Neuronal stem cell (in vitro differentiated cells): ENCODE measurements at regions not wholly inside any gene's neighbourhood (a gene's known extent, or its start where the extent isn't known, plus 50 kb on each side); places are given as distances from the start of the nearest gene placed in this dataset.

Experiments used
- DNase-seq: peaks from one replicate; pipeline ENCODE4 v3.0.0-alpha.2; 2013; ENCODE audit warnings: low spot score
- H2AFZ ChIP-seq: one replicate; pipeline ENCODE4 v1.6.1; 2013; ENCODE audit warnings: mild to moderate bottlenecking, low read length, inconsistent platforms
- H2AK5ac ChIP-seq: 2 replicates; pipeline ENCODE4 v1.6.1; 2013; ENCODE audit warnings: low read depth, mild to moderate bottlenecking, inconsistent platforms, low read length, moderate library complexity, mixed read lengths
- H2BK120ac ChIP-seq: 2 replicates; pipeline ENCODE4 v1.6.1; 2013; ENCODE audit warnings: low read depth, mild to moderate bottlenecking, inconsistent platforms, low read length, moderate library complexity, mixed read lengths
- H2BK12ac ChIP-seq: one replicate; pipeline ENCODE4 v1.6.1; 2013; ENCODE audit warnings: low read length, inconsistent platforms
- H2BK15ac ChIP-seq: 2 replicates; pipeline ENCODE4 v1.6.1; 2013; ENCODE audit warnings: mild to moderate bottlenecking, low read length, inconsistent platforms, mixed read lengths
- H2BK5ac ChIP-seq: one replicate; pipeline ENCODE4 v1.6.1; 2013; ENCODE audit warnings: inconsistent platforms, mild to moderate bottlenecking, low read length, moderate library complexity
- H3K14ac ChIP-seq: one replicate; pipeline ENCODE4 v1.6.1; 2013; ENCODE audit warnings: low read length, inconsistent platforms
- H3K18ac ChIP-seq: 2 replicates; pipeline ENCODE4 v1.6.1; 2013; ENCODE audit warnings: low read length, inconsistent platforms
- H3K23ac ChIP-seq: 2 replicates; pipeline ENCODE4 v1.6.1; 2013; ENCODE audit warnings: low read depth, mild to moderate bottlenecking, mixed read lengths, low read length, inconsistent platforms; ENCODE audit not compliant: poor library complexity
- H3K27ac ChIP-seq: replicated peaks from 3 replicates; pipeline ENCODE4 v1.5.1; 2013; ENCODE audit warnings: low read length, inconsistent platforms
- H3K27me3 ChIP-seq, 3 experiments: 2 replicates each; pipeline ENCODE4 v1.6.1; 2013; ENCODE audit warnings: low read length in 3 of 3, mild to moderate bottlenecking in 2 of 3, inconsistent platforms in 1 of 3, low read depth in 1 of 3, mixed read lengths in 1 of 3, moderate library complexity in 1 of 3; ENCODE audit not compliant: control insufficient read depth in 3 of 3, insufficient read depth in 3 of 3
- H3K36me3 ChIP-seq, 2 donors: replicated peaks in 1 of 2; 2 replicates each; pipeline ENCODE4 v1.6.1; 2013; ENCODE audit warnings: low read length in 2 of 2; ENCODE audit not compliant: control insufficient read depth in 2 of 2, insufficient read depth in 2 of 2
- H3K4ac ChIP-seq: 2 replicates; pipeline ENCODE4 v1.6.1; 2013; ENCODE audit warnings: inconsistent platforms, mild to moderate bottlenecking, low read length, moderate library complexity
- H3K4me1 ChIP-seq, 2 donors: 1 replicate in 1 of 2; 2 replicates in 1 of 2; pipeline ENCODE4 v1.6.1; 2013; ENCODE audit warnings: low read length in 2 of 2, low read depth in 1 of 2; ENCODE audit not compliant: control insufficient read depth in 2 of 2, insufficient read depth in 1 of 2
- H3K4me2 ChIP-seq: one replicate; pipeline ENCODE4 v1.6.1; 2013; ENCODE audit warnings: mild to moderate bottlenecking, low read length, inconsistent platforms; ENCODE audit not compliant: insufficient read depth, poor library complexity, severe bottlenecking
- H3K4me3 ChIP-seq, 2 donors: 2 replicates each; pipeline ENCODE4 v1.5.1; 2013; ENCODE audit warnings: low read length in 2 of 2, mild to moderate bottlenecking in 2 of 2, inconsistent platforms in 1 of 2, moderate library complexity in 1 of 2
- H3K79me1 ChIP-seq: one replicate; pipeline ENCODE4 v1.6.1; 2013; ENCODE audit warnings: low read depth, mild to moderate bottlenecking, inconsistent platforms, low read length, moderate library complexity
- H3K9ac ChIP-seq: one replicate; pipeline ENCODE4 v1.6.1; 2013; ENCODE audit warnings: mild to moderate bottlenecking, low read depth, low read length, inconsistent platforms; ENCODE audit not compliant: poor library complexity
- H3K9me3 ChIP-seq, 2 donors: replicated peaks in 1 of 2; 2 replicates each; pipeline versions ENCODE3 to v1.6.1; 2013; ENCODE audit warnings: low read length in 2 of 2, mild to moderate bottlenecking in 2 of 2, inconsistent platforms in 1 of 2, low read depth in 1 of 2, mixed read lengths in 1 of 2, moderate library complexity in 1 of 2; ENCODE audit not compliant: control insufficient read depth in 2 of 2, insufficient read depth in 1 of 2
- H4K8ac ChIP-seq: one replicate; pipeline ENCODE4 v1.6.1; 2013; ENCODE audit warnings: low read depth, mild to moderate bottlenecking, inconsistent platforms, low read length, moderate library complexity
- H4K91ac ChIP-seq: one replicate; pipeline ENCODE4 v1.6.1; 2013; ENCODE audit warnings: low read length, low read depth, mild to moderate bottlenecking, inconsistent platforms; ENCODE audit not compliant: poor library complexity
- WGBS, 2 donors: extraction: QIAGEN DNeasy Blood & Tissue Kit; methylation state at CpG; one replicate each; pipeline ENCODE4 v1.1.7; 2013; ENCODE audit warnings: missing lambda C conversion rate in 2 of 2, mixed read lengths in 1 of 2; ENCODE audit not compliant: insufficient read length in 2 of 2, insufficient replicate concordance in 1 of 2; ENCODE audit errors: extremely low coverage in 2 of 2; 5-methylcytosine and 5-hydroxymethylcytosine counted together

DNA sequence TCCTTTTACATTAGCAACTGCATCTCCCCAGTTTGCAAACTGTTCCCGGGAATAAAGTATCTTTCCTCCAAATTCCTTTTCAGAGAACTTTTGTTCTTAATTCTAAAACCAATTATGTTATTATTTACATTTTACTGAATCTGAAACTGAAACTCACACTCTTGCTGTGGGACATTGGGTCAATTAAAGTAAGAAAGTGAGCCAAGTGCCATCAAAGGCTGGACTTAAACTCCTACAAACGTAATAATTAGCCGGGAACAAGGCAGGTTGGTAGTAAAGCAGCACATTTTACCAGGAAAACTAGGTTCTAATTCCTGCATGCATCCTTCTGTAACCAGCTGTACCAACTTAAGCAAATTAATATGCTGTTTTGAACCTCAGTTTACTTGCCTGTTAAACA is 328.2 kb upstream of the ZNF462 start:
- H3K27ac ChIP-seq = no peak overlapping the region
- no CpG with 5 or more reads among the region's 3 CpGs for WGBS, 2 donors
- no peaks in the 10 kb centered on the region for H3K36me3 ChIP-seq
- H3K79me1 ChIP-seq = no peaks in the 10 kb centered on the region
- no peak overlapping the region for H3K4me3 ChIP-seq
- H3K9ac ChIP-seq = no peak overlapping the region
- no peak overlapping the region for H2AK5ac ChIP-seq
- H3K23ac ChIP-seq = no peak overlapping the region
- no peak overlapping the region for H3K4ac ChIP-seq
- peaks cover 3% of the 10 kb centered on the region in 2 donors for H3K4me1 ChIP-seq
- H3K27me3 ChIP-seq = no peaks in the 10 kb centered on the region
- H2BK15ac ChIP-seq = no peak overlapping the region
- H3K4me2 ChIP-seq = no peak overlapping the region
- no peak overlapping the region for H3K14ac ChIP-seq
- H2BK5ac ChIP-seq = no peak overlapping the region
- H2AFZ ChIP-seq = peak overlapping the region; percentile 37
- DNase-seq = no peak
- no peak overlapping the region for H3K18ac ChIP-seq
- no peak overlapping the region for H4K8ac ChIP-seq
- no peak overlapping the region for H2BK120ac ChIP-seq
- H4K91ac ChIP-seq = no peak overlapping the region
- H3K9me3 ChIP-seq = no peaks in the 10 kb centered on the region
- no peak overlapping the region for H2BK12ac ChIP-seq

DNA sequence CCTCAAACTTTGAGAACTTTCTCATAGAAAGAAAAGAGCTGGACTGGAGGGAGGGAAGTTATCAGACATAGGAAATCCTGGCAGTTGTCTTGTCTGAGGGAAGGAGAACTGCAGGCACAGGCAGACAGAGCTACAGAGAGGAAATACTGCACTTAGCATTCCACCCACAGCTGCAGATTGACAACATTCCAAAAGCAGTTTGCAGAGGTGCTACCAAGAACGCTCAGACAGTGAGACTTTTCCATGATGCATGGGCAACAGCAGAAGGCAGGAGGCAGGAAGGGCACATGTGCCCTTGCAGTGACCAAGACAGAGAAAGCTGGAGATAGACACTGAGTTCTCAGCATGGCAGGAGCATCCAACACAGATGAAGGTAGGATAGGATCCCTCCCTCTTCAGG is 327.5 kb upstream of the ZNF462 start:
- Histone ChIP-seq H3K23ac (no peak overlapping the region), H2BK12ac (no peak overlapping the region), H2BK120ac (no peak overlapping the region), H2AK5ac (no peak overlapping the region), H3K4me1 (peaks cover 3% of the 10 kb centered on the region in 2 donors), H4K8ac (no peak overlapping the region), H3K18ac (peak overlapping the region; percentile 5), H3K4ac (no peak overlapping the region), H2BK5ac (no peak overlapping the region), H3K9me3 (no peaks in the 10 kb centered on the region), H2BK15ac (no peak overlapping the region), H3K14ac (no peak overlapping the region), H3K4me2 (no peak overlapping the region), H4K91ac (no peak overlapping the region), H3K4me3 (no peak overlapping the region), H3K27ac (no peak overlapping the region), H3K79me1 (no peaks in the 10 kb centered on the region), H3K9ac (no peak overlapping the region), H3K27me3 (no peaks in the 10 kb centered on the region), H3K36me3 (no peaks in the 10 kb centered on the region), H2AFZ (peak overlapping the region; percentile 37)
- DNase-seq = no peak
- no CpG with 5 or more reads among the region's 1 CpG for WGBS, 2 donors

DNA sequence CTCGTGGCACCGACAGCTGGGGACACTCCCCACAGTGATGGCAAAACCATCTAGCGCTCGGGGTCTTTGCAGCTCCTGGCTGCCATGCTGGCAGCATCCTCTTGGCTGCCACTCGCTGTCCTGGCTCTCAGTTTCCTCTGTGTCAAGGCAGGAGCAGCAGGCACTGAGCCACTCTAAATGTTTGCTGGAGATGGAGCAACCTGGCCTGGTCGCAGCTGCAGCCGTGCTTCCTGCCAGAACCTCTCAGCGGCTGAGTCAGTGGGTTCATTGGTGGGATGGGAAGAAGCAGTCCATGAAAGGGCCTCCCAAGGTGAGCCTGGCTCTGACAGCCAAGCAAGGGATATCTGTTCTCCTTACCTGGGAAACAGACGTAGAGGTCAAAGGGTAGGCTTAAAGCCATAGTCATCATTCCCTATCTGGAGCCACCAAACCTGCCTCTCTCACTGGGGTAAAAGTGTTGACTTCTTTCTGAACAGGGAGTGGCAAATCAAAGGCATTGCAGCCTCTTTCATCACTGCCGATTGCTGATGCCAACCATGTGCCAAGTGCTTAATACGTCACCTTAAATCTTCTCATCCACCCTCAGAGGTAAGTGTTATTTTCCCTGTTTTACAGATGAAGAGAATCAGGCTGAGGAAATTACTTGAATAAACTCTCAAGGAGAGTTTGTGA is 304.8 kb upstream of the ZNF462 start:
- Histone ChIP-seq H3K4ac (no peak overlapping the region), H3K79me1 (no peaks in the 10 kb centered on the region), H3K4me3 (no peak overlapping the region), H2BK12ac (no peak overlapping the region), H3K4me2 (no peak overlapping the region), H3K4me1 (no peaks in the 10 kb centered on the region), H3K23ac (no peak overlapping the region), H2BK120ac (no peak overlapping the region), H3K14ac (no peak overlapping the region), H4K91ac (no peak overlapping the region), H3K18ac (no peak overlapping the region), H3K36me3 (no peaks in the 10 kb centered on the region), H3K9me3 (no peaks in the 10 kb centered on the region), H4K8ac (no peak overlapping the region), H2AK5ac (no peak overlapping the region), H2AFZ (no peak overlapping the region), H3K27ac (no peak overlapping the region), H3K9ac (no peak overlapping the region), H3K27me3 (no peaks in the 10 kb centered on the region), H2BK15ac (no peak overlapping the region), H2BK5ac (no peak overlapping the region)
- no peak for DNase-seq
- WGBS, 2 donors = no CpG with 5 or more reads among the region's 11 CpGs

DNA sequence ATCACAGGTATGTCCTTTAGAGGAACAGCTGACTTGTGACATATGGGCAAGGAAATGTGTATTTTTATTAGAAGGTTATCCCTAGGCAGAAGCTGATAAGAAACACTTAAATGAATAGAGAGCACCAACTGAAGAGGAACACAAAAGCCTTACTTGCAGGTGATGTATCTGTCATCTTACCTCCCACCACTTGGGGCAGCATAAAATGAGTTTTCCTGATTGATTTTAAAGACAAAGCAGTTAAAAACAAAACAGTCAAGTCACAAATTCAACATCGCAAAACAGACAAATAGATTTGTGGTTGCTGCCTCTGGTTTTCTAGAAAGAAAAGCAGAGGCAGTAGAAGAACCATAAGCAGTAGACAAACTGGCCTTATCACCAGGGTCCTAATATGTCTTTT is 302.4 kb upstream of the ZNF462 start:
- Histone ChIP-seq H3K4me2 (no peak overlapping the region), H2BK12ac (no peak overlapping the region), H3K4ac (no peak overlapping the region), H2BK120ac (no peak overlapping the region), H2BK5ac (no peak overlapping the region), H3K9me3 (no peaks in the 10 kb centered on the region), H3K27me3 (no peaks in the 10 kb centered on the region), H3K36me3 (no peaks in the 10 kb centered on the region), H3K23ac (no peak overlapping the region), H3K18ac (no peak overlapping the region), H3K14ac (no peak overlapping the region), H4K91ac (no peak overlapping the region), H3K4me1 (no peaks in the 10 kb centered on the region), H3K4me3 (no peak overlapping the region), H2AFZ (no peak overlapping the region), H3K79me1 (no peaks in the 10 kb centered on the region), H3K27ac (no peak overlapping the region), H3K9ac (no peak overlapping the region), H2AK5ac (no peak overlapping the region), H2BK15ac (no peak overlapping the region), H4K8ac (no peak overlapping the region)
- no CpG with 5 or more reads among the region's 1 CpG for WGBS, 2 donors
- DNase-seq = no peak
